ENCODE measurements at regions not wholly inside any gene's neighbourhood (a gene's known extent, or its start where the extent isn't known, plus 50 kb on each side); places are given as distances from the start of the nearest gene placed in this dataset.

- H3K4me1 ChIP-seq (ENCODE audit: low read length), result peaks cover 31% of the 10 kb centered on the region
- no peak overlapping the region for H3K9ac ChIP-seq (ENCODE audit: low read length)
- H3K36me3 ChIP-seq (replicated peaks; ENCODE audit: low read depth, low read length), result peaks cover 4% of the 10 kb centered on the region
- no peak overlapping the region for H3K4me3 ChIP-seq (ENCODE audit: low read length)
- H3K9me3 ChIP-seq (ENCODE audit: insufficient read depth, low read length), result peaks cover 3% of the 10 kb centered on the region; the same call in 1 of the 2 replicates
- no peaks in the 10 kb centered on the region for H4K20me1 ChIP-seq (ENCODE audit: insufficient read depth, low read length)
- no peak overlapping the region for H3K4me2 ChIP-seq (ENCODE audit: low read length)
- no peak overlapping the region for H2AFZ ChIP-seq (ENCODE audit: low read depth, low read length)
- no peaks in the 10 kb centered on the region for H3K27me3 ChIP-seq (ENCODE audit: low read depth, low read length)
- no peaks in the 10 kb centered on the region for H3K79me2 ChIP-seq (ENCODE audit: low read length)
- no peak overlapping the region for H3K27ac ChIP-seq (ENCODE audit: low read length)
- no peak for TF ChIP-seq EZH2phosphoT487 (IDR thresholded peaks at IDR 0.05; ENCODE audit: low read depth)
- TF ChIP-seq, protein P1, sequence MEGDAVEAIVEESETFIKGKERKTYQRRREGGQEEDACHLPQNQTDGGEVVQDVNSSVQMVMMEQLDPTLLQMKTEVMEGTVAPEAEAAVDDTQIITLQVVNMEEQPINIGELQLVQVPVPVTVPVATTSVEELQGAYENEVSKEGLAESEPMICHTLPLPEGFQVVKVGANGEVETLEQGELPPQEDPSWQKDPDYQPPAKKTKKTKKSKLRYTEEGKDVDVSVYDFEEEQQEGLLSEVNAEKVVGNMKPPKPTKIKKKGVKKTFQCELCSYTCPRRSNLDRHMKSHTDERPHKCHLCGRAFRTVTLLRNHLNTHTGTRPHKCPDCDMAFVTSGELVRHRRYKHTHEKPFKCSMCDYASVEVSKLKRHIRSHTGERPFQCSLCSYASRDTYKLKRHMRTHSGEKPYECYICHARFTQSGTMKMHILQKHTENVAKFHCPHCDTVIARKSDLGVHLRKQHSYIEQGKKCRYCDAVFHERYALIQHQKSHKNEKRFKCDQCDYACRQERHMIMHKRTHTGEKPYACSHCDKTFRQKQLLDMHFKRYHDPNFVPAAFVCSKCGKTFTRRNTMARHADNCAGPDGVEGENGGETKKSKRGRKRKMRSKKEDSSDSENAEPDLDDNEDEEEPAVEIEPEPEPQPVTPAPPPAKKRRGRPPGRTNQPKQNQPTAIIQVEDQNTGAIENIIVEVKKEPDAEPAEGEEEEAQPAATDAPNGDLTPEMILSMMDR (IDR thresholded peaks at IDR 0.05; ENCODE audit: low read depth, low read length), result no peak
These were observed 307.1 kb downstream of the OSR1 start for GRCh38 chr2:19051203-19051831.

DNA sequence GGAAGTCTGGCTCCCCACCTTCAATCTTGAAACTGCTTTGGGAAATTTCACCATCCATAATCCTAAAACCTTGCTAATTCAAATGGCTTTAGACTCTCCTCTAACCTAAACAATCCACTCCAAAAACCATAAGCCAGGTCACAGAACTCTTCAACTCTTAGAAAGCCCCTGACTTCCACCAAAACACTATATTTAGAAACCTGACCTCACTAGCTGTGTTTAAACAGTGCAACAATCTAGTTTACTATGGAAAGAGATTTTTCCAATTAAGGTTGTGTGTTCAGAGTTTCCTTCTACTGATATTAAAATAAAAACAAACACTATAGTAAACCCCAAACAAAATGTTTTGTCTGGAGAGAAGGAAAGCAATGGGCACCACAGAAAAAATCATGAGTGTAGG lies 308.1 kb downstream of the OSR1 start:
- Histone ChIP-seq H4K20me1 (ENCODE audit: insufficient read depth, low read length) (no peaks in the 10 kb centered on the region), H2AFZ (ENCODE audit: low read depth, low read length) (no peak overlapping the region), H3K9me3 (ENCODE audit: insufficient read depth, low read length) (peaks cover 3% of the 10 kb centered on the region; the same call in 1 of the 2 replicates), H3K36me3 (replicated peaks; ENCODE audit: low read depth, low read length) (peaks cover 4% of the 10 kb centered on the region), H3K27me3 (ENCODE audit: low read depth, low read length) (no peaks in the 10 kb centered on the region), H3K4me2 (ENCODE audit: low read length) (no peak overlapping the region), H3K79me2 (ENCODE audit: low read length) (no peaks in the 10 kb centered on the region), H3K4me1 (ENCODE audit: low read length) (peaks cover 31% of the 10 kb centered on the region), H3K4me3 (ENCODE audit: low read length) (no peak overlapping the region), H3K27ac (ENCODE audit: low read length) (no peak overlapping the region), H3K9ac (ENCODE audit: low read length) (no peak overlapping the region)
- TF ChIP-seq, protein P1 (IDR thresholded peaks at IDR 0.05; ENCODE audit: low read depth, low read length), result no peak
- no peak for TF ChIP-seq EZH2phosphoT487 (IDR thresholded peaks at IDR 0.05; ENCODE audit: low read depth)

DNA sequence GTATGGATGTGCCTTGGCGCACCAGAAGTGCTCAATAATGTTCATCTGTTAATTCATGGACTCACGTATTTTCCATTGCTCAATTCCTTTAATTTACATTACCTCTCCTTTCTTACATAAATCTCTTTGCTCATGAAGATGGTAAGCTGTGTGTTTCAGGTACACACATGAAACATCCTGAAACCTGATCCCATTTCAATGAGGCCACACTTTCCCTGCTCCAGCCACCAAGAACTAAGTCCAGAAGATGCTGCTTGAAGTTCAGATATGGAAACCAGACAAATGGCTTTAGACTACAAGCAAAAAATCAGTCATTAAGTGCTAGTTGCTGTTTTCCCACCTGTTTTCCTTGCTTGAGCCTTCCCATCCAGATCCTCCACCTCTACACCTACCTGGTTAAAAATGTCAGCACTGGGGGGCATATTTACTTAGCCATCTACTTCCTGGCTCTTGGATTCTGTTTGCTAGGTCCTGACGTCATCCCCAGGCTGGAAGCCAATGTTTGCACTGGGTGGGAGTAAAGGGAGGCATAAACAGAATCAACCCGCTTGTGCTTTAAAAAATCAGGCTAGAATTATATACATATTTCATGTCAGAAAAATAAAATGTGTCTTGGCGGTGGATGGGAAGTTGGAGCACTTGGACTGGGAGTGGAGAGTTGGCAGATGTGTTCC lies 309.7 kb downstream of the OSR1 start:
- TF ChIP-seq EZH2phosphoT487 (IDR thresholded peaks at IDR 0.05; ENCODE audit: low read depth), result no peak
- TF ChIP-seq, protein P1 (IDR thresholded peaks at IDR 0.05; ENCODE audit: low read depth, low read length), result no peak
- Histone ChIP-seq H3K4me3 (ENCODE audit: low read length) (no peak overlapping the region), H3K79me2 (ENCODE audit: low read length) (no peaks in the 10 kb centered on the region), H3K4me2 (ENCODE audit: low read length) (no peak overlapping the region), H3K9ac (ENCODE audit: low read length) (no peak overlapping the region), H3K27me3 (ENCODE audit: low read depth, low read length) (no peaks in the 10 kb centered on the region), H3K4me1 (ENCODE audit: low read length) (peaks cover 31% of the 10 kb centered on the region), H3K36me3 (replicated peaks; ENCODE audit: low read depth, low read length) (peaks cover 4% of the 10 kb centered on the region), H4K20me1 (ENCODE audit: insufficient read depth, low read length) (no peaks in the 10 kb centered on the region), H2AFZ (ENCODE audit: low read depth, low read length) (no peak overlapping the region), H3K9me3 (ENCODE audit: insufficient read depth, low read length) (peaks cover 3% of the 10 kb centered on the region; the same call in 1 of the 2 replicates), H3K27ac (ENCODE audit: low read length) (peak overlapping the region; percentile 93)

- H3K4me1 ChIP-seq (ENCODE audit: low read length), result peaks cover 31% of the 10 kb centered on the region
- no peaks in the 10 kb centered on the region for H4K20me1 ChIP-seq (ENCODE audit: insufficient read depth, low read length)
- H3K27me3 ChIP-seq (ENCODE audit: low read depth, low read length), result no peaks in the 10 kb centered on the region
- peak overlapping the region; percentile 93 for H3K27ac ChIP-seq (ENCODE audit: low read length)
- H3K9me3 ChIP-seq (ENCODE audit: insufficient read depth, low read length), result peaks cover 3% of the 10 kb centered on the region; the same call in 1 of the 2 replicates
- no peaks in the 10 kb centered on the region for H3K79me2 ChIP-seq (ENCODE audit: low read length)
- peaks cover 4% of the 10 kb centered on the region for H3K36me3 ChIP-seq (replicated peaks; ENCODE audit: low read depth, low read length)
- H3K9ac ChIP-seq (ENCODE audit: low read length), result peak overlapping the region; percentile 12; the same call in 1 of the 2 replicates
- TF ChIP-seq, protein P1 (IDR thresholded peaks at IDR 0.05; ENCODE audit: low read depth, low read length), result no peak
- no peak for TF ChIP-seq EZH2phosphoT487 (IDR thresholded peaks at IDR 0.05; ENCODE audit: low read depth)
- peak overlapping the region; percentile 17; the same call in 1 of the 2 replicates for H3K4me3 ChIP-seq (ENCODE audit: low read length)
- peak overlapping the region; percentile 65 for H3K4me2 ChIP-seq (ENCODE audit: low read length)
- H2AFZ ChIP-seq (ENCODE audit: low read depth, low read length), result no peak overlapping the region; the same call in 1 of the 2 replicates
These were observed 311.2 kb downstream of the OSR1 start for GRCh38 chr2:19046986-19047780.
